ENCODE measurements at regions not wholly inside any gene's neighbourhood (a gene's known extent, or its start where the extent isn't known, plus 50 kb on each side); places are given as distances from the start of the nearest gene placed in this dataset.

- no peak for TF ChIP-seq CTCF (IDR thresholded peaks at IDR 0.05)
- no peak for TF ChIP-seq POLR2AphosphoS5 (IDR thresholded peaks at IDR 0.05)
Measured at GRCh38 chr2:181258720-181259119, 198.5 kb upstream of the ITGA4 start.
